Activated naive CD8-positive, alpha-beta T cell treated with anti-CD3 and anti-CD28 coated beads for 36 hours (primary cell): ENCODE measurements at regions not wholly inside any gene's neighbourhood (a gene's known extent, or its start where the extent isn't known, plus 50 kb on each side); places are given as distances from the start of the nearest gene placed in this dataset.
A peak's percentile ranks its signal among the peaks of the same experiment; 100 is the strongest.
"Not testable (repeated sequence)": the region's sequence is repeated elsewhere in the genome, so short reads cannot be mapped to it uniquely, and the experiment has no call there.

ENCODE experiments used
- DNase-seq: peaks from one replicate; pipeline ENCODE4 v3.0.0; 2021
- H3K27ac Mint-ChIP-seq: one replicate; pipeline ENCODE4 v1.8.0; 2022; ENCODE audit warnings: mild to moderate bottlenecking, moderate library complexity, mixed read lengths
- H3K27me3 Mint-ChIP-seq: one replicate; pipeline ENCODE4 v1.8.0; 2022; ENCODE audit warnings: mild to moderate bottlenecking, mixed read lengths
- H3K36me3 Mint-ChIP-seq: one replicate; pipeline ENCODE4 v1.8.0; 2021; ENCODE audit warnings: mild to moderate bottlenecking, mixed read lengths
- H3K4me1 Mint-ChIP-seq: one replicate; pipeline ENCODE4 v1.8.0; 2021; ENCODE audit warnings: mixed read lengths
- H3K4me3 Mint-ChIP-seq: one replicate; pipeline ENCODE4 v1.8.0; 2022; ENCODE audit warnings: mild to moderate bottlenecking, moderate library complexity, mixed read lengths
- H3K9me3 Mint-ChIP-seq: one replicate; pipeline ENCODE4 v1.8.0; 2022; ENCODE audit warnings: mixed read lengths

DNA sequence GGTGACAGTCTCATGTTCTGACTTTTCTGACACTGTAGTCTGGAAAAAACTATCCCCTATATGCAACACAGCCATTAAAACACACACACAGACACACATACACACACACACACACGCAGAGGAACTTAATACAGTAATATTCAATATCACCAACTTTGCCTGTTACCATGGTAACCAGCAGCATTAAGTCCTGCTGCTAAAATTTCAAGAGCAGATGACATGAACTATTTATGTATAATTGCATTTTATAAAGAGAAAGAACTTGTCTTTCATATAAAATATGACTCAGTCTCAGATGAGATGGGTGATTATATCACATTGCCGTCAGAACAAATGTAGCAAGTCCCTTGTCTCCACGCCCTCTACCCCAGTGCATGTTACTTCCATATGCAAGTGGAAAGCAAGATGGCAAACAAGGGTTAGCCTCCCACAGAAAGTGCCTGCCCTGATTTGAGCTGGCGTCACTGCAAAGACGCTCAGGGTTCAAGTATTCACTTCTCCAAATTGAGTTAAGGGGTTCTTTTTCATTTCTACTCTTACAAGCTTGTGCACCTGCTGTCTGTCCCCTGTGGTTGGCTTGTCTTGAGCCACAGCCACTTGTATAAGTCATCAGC, 576.8 kb downstream of the UQCRFS1 start:
- Mint-ChIP-seq H3K9me3 (peaks cover 2% of the 10 kb centered on the region), H3K36me3 (no peaks in the 10 kb centered on the region), H3K4me1 (no peaks in the 10 kb centered on the region), H3K27ac (no peak overlapping the region), H3K27me3 (no peaks in the 10 kb centered on the region), H3K4me3 (no peak overlapping the region)
- DNase-seq, result no peak

DNA sequence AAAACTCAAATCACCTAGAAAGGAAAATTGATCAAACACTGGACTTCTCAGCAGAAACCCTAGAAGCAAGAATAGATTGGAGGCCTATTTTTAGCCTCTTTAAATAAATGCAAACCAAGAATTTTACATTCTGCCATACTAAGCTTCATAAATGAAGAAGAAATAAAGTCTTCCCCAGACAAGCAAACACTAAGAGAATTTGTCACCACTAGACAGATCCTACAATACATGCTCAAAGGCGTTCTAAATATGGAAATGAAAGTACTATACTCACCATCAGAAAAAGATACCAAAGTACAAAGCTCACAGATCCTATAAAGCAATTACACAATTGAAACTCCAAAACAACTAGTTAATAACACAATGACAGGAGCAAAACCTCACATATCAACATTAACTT, 578.1 kb downstream of the UQCRFS1 start:
- Mint-ChIP-seq H3K27ac (no peak overlapping the region), H3K36me3 (no peaks in the 10 kb centered on the region), H3K9me3 (peaks cover 2% of the 10 kb centered on the region), H3K4me3 (no peak overlapping the region), H3K27me3 (no peaks in the 10 kb centered on the region), H3K4me1 (no peaks in the 10 kb centered on the region)
- no peak for DNase-seq

DNA sequence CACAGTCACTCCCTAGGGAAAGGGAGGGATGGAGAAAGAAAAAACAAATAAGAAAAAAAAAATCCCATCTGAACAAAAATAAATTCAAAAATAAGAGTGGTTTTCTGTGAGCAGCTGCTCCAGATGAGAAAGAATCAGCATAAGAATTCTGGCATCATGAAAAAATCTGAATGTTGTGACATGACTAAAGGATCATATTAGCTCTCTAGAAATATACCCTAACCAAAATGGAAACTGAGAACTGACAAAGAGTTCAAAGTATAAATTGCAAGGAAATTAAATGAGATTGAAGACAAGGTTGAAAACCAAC, 579.0 kb downstream of the UQCRFS1 start:
- H3K27ac Mint-ChIP-seq, result no peak overlapping the region
- H3K9me3 Mint-ChIP-seq, result peaks cover 4% of the 10 kb centered on the region

DNA sequence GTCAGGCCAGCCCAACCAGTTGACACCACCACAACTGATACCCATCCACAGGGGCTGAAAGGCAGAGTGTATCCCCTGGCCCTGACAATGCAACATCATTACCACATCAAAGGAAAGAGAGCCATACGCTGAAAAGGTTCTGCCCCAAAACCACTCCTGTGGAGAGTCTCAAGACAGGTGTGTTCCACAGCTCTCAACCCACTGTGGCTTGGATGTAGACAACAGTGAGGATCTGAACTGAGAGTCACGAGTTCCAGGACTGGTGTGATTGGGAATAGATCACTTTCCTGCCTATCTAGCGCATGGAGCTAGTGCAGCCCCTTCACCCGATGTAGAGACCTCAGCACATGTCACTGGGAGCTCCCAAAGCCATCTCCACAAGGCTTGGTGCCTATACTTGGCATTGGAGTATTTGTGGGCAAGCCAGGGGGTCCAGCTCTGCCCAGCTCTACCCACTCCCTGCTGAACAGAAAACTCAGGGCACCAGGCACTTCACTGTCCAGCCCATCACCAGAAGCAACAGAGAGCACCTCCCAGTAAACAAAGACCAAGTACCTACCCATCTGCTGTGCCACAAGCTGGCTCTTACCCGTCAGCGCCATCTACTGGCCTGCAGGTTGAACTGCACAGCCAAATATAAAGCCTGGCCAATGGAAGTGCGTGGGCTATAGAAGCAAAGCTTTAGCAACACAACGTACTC, 579.5 kb downstream of the UQCRFS1 start:
- DNase-seq, result peak; percentile 40
- H3K27me3 Mint-ChIP-seq, result no peaks in the 10 kb centered on the region
- H3K4me1 Mint-ChIP-seq, result no peaks in the 10 kb centered on the region
- no peak overlapping the region for H3K4me3 Mint-ChIP-seq
- H3K9me3 Mint-ChIP-seq, result peaks cover 4% of the 10 kb centered on the region
- H3K36me3 Mint-ChIP-seq, result no peaks in the 10 kb centered on the region
- no peak overlapping the region for H3K27ac Mint-ChIP-seq

More for the DNA sequence above, 579.0 kb downstream of the UQCRFS1 start:
- Mint-ChIP-seq H3K4me3 (no peak overlapping the region), H3K36me3 (no peaks in the 10 kb centered on the region), H3K4me1 (no peaks in the 10 kb centered on the region), H3K27me3 (no peaks in the 10 kb centered on the region)
- no peak for DNase-seq

DNA sequence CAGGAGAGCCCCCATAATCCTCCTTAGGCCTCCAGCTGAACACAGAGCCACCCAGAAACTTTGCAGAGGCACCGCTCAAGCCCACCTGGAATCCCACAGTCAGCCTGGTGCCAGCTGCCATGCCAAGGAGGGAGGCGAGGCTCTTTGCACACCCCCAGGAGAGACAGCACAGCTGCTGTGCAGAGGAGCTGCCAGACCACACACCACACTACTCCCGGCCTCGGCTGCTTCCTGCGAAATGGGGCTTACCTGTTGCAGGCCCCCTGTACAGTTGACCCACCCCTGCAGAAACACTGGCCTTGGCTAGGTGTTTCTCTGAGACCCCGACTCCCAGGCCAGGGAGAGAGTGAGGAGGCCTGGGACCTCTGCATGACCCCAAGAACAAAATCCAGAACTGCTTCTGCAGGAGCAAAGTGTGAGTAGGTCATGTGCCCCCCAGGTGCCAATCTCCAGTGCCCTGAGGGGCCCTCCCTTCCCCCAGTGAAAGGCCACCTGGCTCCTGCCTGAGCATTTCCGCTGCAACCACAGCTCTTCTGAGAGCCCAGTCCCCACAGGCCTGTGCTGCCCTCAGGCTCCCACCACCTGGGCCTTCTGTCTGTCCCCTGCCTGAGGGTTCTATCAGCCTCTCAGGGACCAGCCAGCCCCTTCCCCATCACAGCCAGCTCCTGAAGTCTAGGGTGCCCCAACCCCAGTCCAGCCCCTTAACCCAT, 580.4 kb downstream of the UQCRFS1 start:
- H3K36me3 Mint-ChIP-seq, result no peaks in the 10 kb centered on the region
- no peak for DNase-seq
- H3K4me3 Mint-ChIP-seq, result no peak overlapping the region
- no peaks in the 10 kb centered on the region for H3K4me1 Mint-ChIP-seq
- no peaks in the 10 kb centered on the region for H3K27me3 Mint-ChIP-seq
- H3K9me3 Mint-ChIP-seq, result peaks cover 6% of the 10 kb centered on the region
- no peak overlapping the region for H3K27ac Mint-ChIP-seq

DNA sequence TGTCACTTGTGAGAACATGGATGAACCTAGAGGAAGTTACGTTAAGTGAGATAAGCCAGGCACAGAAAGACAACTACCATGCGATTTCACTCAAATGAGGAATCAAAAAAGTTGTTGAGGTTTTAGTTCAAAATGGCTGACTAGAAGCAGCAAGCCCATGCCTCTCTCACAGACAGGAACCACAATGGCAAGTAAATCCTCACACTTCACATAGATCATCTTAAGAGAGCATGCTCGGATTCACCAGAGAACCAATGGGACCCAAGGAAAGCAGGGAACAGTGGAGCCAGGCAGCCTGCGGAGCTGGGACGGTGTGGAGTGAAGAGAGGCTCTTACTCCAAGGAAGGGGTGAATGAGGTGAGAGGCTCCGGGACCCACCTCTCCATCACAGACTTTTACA, 581.0 kb downstream of the UQCRFS1 start:
- Mint-ChIP-seq H3K9me3 (peaks cover 7% of the 10 kb centered on the region), H3K27me3 (no peaks in the 10 kb centered on the region), H3K4me1 (no peaks in the 10 kb centered on the region), H3K36me3 (no peaks in the 10 kb centered on the region), H3K4me3 (no peak overlapping the region), H3K27ac (no peak overlapping the region)
- no peak for DNase-seq

DNA sequence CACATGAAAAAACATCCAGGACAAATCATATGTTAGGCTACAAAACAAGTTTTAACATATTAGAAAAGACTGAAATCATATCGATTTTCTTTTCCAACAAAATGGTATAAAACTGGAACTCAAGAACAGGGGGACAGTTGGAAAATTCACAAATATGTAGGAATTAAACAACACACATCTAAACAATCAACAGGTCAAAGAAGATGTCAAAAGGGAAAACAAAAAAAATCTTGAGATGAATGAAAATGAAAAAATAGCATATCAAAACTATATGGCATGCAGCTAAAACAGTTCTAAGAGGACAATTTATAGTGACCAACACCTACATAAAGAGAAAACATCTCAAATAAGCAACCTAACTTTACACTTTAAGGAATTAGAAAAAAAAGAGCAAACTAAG, 585.3 kb downstream of the UQCRFS1 start:
- no peak overlapping the region for H3K4me3 Mint-ChIP-seq
- H3K27ac Mint-ChIP-seq, result no peak overlapping the region
- peaks cover 2% of the 10 kb centered on the region for H3K36me3 Mint-ChIP-seq
- H3K27me3 Mint-ChIP-seq, result no peaks in the 10 kb centered on the region
- no peaks in the 10 kb centered on the region for H3K4me1 Mint-ChIP-seq
- DNase-seq, result no peak
- H3K9me3 Mint-ChIP-seq, result peaks cover 12% of the 10 kb centered on the region

DNA sequence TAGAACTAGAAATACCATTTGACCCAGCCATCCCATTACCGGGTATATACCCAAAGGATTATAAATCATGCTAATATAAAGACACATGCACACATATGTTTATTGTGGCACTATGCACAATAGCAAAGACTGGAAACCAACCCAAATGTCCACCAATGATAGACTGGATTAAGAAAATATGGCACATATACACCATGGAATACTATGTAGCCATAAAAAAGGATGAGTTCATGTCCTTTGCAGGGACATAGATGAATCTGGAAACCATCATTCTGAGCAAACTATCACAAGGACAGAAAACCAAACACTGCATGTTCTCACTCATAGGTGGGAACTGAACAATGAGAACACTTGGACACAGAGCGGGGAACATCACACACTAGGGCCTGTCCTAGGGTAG, 586.5 kb downstream of the UQCRFS1 start:
- H3K4me3 Mint-ChIP-seq, H3K27ac Mint-ChIP-seq, H3K4me1 Mint-ChIP-seq: not testable (repeated sequence)

DNA sequence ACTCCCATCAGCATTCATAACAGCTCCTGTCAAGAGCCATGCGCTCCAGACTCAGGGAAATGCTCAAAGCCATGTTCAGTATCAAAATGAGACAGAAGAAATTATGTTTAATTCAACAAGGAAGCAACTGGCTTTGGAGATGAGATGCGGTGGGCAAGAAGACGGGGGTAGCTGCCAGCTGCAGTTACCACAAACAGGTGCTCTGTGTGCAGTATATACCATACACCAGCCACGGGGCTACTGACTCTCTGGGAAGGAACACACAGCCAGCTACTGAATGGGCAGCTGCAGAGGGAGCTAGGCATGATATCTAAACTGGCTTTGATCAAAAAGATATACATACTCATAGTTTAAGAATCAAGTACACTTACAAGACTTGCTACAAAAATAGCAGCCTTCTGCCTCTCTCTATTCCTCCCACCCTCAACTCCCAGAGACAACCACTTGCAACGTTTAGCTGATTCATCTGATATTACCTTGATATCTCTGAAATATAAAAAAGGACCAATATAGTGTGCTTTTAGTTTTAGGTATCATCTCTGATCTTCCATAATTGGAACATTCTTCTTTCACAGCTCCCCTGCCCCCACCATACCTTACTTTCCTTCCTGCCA, 593.0 kb downstream of the UQCRFS1 start:
- Mint-ChIP-seq H3K9me3 (peaks cover 8% of the 10 kb centered on the region), H3K27me3 (no peaks in the 10 kb centered on the region), H3K4me1 (no peaks in the 10 kb centered on the region), H3K27ac (peak overlapping the region; percentile 21), H3K36me3 (no peaks in the 10 kb centered on the region), H3K4me3 (no peak overlapping the region)
- DNase-seq, result no peak

More for the DNA sequence above, 586.5 kb downstream of the UQCRFS1 start:
- H3K36me3 Mint-ChIP-seq, H3K27me3 Mint-ChIP-seq, DNase-seq: not testable (repeated sequence)
- peaks cover 14% of the 10 kb centered on the region for H3K9me3 Mint-ChIP-seq

DNA sequence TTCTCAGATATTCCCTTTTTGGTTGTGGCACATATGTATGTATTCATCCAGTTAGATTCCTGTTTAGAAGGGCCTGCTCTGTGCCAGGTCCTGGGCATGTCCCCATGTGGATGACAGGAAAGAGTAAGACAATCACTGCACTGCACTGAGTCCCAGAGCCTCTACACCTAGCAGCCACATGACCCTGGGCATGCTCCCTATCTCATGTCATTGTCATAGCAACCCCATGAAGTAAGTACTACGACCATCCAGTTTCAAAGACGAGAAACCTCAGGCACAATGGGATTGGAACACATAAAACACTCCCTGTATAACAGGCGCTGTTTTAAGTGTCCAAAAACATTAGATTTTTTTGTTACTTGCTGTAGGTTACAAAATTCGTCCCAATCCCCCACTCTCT, 594.4 kb downstream of the UQCRFS1 start:
- Mint-ChIP-seq H3K27ac (no peak overlapping the region), H3K4me1 (no peaks in the 10 kb centered on the region), H3K9me3 (peaks cover 15% of the 10 kb centered on the region), H3K27me3 (no peaks in the 10 kb centered on the region), H3K36me3 (no peaks in the 10 kb centered on the region), H3K4me3 (no peak overlapping the region)
- no peak for DNase-seq

DNA sequence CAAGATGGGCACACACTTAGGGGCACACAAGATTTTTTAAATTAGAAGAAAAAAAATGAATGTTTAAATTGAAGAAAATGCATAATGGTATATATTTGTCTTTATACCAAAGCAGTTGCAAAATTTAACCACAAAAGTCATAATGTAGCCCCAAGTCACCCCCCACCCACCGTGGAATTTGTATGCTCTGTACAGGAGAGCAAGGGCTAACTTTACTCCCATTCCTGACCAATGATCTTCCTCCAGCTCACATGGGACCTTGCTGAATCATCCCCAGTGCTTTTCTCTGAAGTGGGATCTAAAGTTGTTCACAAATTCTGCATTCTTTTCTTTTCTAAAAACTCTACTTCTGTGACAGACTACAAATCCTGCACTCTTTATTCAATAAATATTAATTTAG, 597.0 kb downstream of the UQCRFS1 start:
- H3K27ac Mint-ChIP-seq, result no peak overlapping the region
- H3K9me3 Mint-ChIP-seq, result peaks cover 12% of the 10 kb centered on the region
- no peak overlapping the region for H3K4me3 Mint-ChIP-seq
- H3K36me3 Mint-ChIP-seq, result no peaks in the 10 kb centered on the region
- H3K27me3 Mint-ChIP-seq, result no peaks in the 10 kb centered on the region
- no peak for DNase-seq
- H3K4me1 Mint-ChIP-seq, result no peaks in the 10 kb centered on the region

DNA sequence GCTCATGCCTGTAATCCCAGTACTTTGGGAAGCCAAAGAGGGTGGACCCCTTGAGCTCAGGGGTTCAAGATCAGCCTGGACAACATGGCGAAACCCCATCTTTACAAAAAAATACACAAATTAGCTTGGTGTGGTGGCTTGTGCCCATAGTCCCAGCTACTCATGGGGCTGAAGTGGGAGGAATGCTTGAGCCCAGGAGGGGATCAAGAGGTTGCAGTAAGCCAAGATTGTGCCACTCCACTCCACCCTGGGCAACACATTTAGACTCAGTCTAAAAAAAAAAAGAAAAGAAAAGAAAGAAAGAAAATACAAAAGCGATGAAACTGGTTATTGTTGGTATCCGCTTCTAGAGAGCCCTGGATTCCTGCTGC, 597.4 kb downstream of the UQCRFS1 start:
- H3K27me3 Mint-ChIP-seq, result no peaks in the 10 kb centered on the region

DNA sequence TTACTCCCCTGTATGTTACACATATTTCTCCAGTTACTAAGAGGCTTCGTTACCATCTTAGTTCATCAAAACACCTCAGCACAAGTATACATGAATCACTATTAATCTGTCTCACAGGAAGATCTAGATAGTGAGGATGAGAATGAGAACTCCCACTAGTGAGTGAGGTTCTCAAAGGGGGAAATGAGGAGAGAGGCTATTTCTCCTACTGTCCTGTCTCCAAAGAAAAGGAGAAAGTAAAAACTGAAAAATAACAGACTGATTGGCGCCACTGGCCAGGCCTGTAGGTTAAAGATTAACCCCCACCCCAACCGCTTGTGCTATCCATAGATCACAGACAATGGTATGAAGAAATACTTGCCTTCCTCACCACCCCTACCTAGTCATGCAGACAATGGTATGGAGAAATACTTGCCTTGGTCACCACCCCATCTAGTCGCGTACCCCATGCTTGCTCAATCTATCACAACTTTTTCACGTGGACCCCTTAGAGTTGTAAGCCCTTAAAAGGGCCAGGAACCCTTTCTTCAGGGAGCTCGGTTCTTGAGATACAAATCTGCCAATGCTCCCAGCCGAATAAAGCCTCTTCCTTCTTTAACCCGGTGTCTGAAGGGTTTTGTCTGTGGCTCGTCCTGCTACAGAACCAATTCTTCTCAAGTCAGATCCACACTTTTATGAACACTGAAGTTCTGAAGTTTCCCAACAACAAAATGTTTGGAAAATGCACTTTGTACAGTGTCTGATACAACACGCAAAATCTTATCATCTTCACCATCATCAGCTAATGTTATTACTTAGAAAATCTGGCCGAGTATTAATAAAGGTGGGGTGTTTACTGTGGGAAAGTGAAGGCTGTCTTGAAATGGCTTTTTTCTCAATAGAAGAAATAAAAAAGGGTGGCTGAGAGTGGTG, 598.1 kb downstream of the UQCRFS1 start:
- no peaks in the 10 kb centered on the region for H3K36me3 Mint-ChIP-seq
- DNase-seq, result no peak
- H3K9me3 Mint-ChIP-seq, result peaks cover 12% of the 10 kb centered on the region
- H3K4me1 Mint-ChIP-seq, result no peaks in the 10 kb centered on the region
- no peaks in the 10 kb centered on the region for H3K27me3 Mint-ChIP-seq
- H3K27ac Mint-ChIP-seq, result no peak overlapping the region
- no peak overlapping the region for H3K4me3 Mint-ChIP-seq

More for the DNA sequence above, 597.4 kb downstream of the UQCRFS1 start:
- DNase-seq, result no peak
- Mint-ChIP-seq H3K36me3 (no peaks in the 10 kb centered on the region), H3K9me3 (peaks cover 12% of the 10 kb centered on the region), H3K27ac (no peak overlapping the region), H3K4me3 (no peak overlapping the region), H3K4me1 (no peaks in the 10 kb centered on the region)

DNA sequence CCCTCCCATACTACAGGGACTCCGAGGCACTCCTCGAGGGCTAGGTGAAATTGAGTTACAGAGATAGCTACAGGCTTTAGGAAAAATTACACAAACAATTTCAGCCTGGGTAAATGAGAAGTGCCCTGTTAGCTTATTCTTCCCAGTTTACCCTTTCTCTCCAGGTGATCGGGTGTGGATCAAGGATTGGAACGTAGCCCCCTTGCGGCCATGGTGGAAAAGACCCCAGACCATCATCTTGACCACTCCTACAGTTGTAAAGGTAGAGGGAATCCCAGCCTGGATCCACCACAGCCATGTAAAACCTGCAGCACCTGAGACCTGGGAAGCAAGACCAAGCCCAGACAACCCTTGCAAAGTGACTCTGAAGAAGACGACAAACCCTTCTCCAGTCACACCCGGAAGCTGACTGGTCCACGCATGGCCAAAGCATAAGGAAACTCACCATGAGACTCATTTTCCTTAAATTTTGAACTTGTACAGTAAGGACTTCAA, 600.6 kb downstream of the UQCRFS1 start:
- Mint-ChIP-seq H3K36me3 (no peaks in the 10 kb centered on the region), H3K4me1 (no peaks in the 10 kb centered on the region), H3K4me3 (no peak overlapping the region), H3K27ac (no peak overlapping the region), H3K9me3 (peaks cover 16% of the 10 kb centered on the region), H3K27me3 (no peaks in the 10 kb centered on the region)
- no peak for DNase-seq
